Gastroesophageal sphincter (tissue), 4 donors: ENCODE measurements at regions not wholly inside any gene's neighbourhood (a gene's known extent, or its start where the extent isn't known, plus 50 kb on each side); places are given as distances from the start of the nearest gene placed in this dataset.
A peak's percentile ranks its signal among the peaks of the same experiment; 100 is the strongest.

Experiments used
- ATAC-seq: fragments of 150-250 bp; one replicate; pipeline ENCODE4 v1.9.1; 2016; ENCODE audit warnings: mild to moderate bottlenecking, moderate library complexity
- H3K27ac ChIP-seq, 4 donors: fragments of 200-600 bp; sonication (generic) in 3 of 4; 1 replicate in 3 of 4; 2 replicates in 1 of 4; pipeline ENCODE4 v1.5.1; 2016 to 2019
- H3K27me3 ChIP-seq: fragments of 200-600 bp; sonication (generic); one replicate; pipeline ENCODE4 v1.5.1; 2019
- H3K36me3 ChIP-seq, 2 donors: fragments of 200-600 bp; sonication (generic); one replicate each; pipeline ENCODE4 v1.5.1; 2019; ENCODE audit warnings: control low read depth in 1 of 2
- H3K4me1 ChIP-seq, 3 donors: fragments of 200-600 bp; sonication (generic); 1 replicate in 2 of 3; 2 replicates in 1 of 3; pipeline ENCODE4 v1.5.1; 2016 to 2019; ENCODE audit warnings: control low read depth in 2 of 3
- H3K4me3 ChIP-seq, 2 donors: fragments of 200-600 bp; sonication (generic); one replicate each; pipeline ENCODE4 v1.5.1; 2019; ENCODE audit warnings: mild to moderate bottlenecking in 1 of 2, moderate library complexity in 1 of 2
- H3K9me3 ChIP-seq, 3 donors: fragments of 200-600 bp; sonication (generic); one replicate each; pipeline ENCODE4 v1.5.1; 2017 to 2019; ENCODE audit warnings: control low read depth in 2 of 3
- CTCF ChIP-seq, 4 experiments: fragments of 200-600 bp in 2 of 4; fragments of 450-650 bp in 2 of 4; sonication (generic) in 1 of 4; IDR thresholded peaks; one replicate each; pipeline ENCODE4 v1.5.1; 2017 to 2019; ENCODE audit warnings: antibody characterized with exemption in 4 of 4, mild to moderate bottlenecking in 2 of 4, moderate library complexity in 2 of 4
- EP300 ChIP-seq: sonication (generic); formaldehyde crosslinking; IDR thresholded peaks from one replicate; pipeline ENCODE4 v1.6.1; 2017; ENCODE audit warnings: antibody characterized with exemption, mild to moderate bottlenecking
- POLR2A ChIP-seq, 2 donors: fragments of 450-650 bp; IDR thresholded peaks; one replicate each; pipeline ENCODE4 v1.6.1; 2017; ENCODE audit warnings: antibody characterized with exemption in 2 of 2, mild to moderate bottlenecking in 2 of 2, moderate library complexity in 1 of 2
- POLR2AphosphoS5 ChIP-seq: sonication (generic); formaldehyde crosslinking; IDR thresholded peaks from one replicate; pipeline ENCODE4 v1.6.1; 2017; ENCODE audit warnings: antibody characterized with exemption
- WGBS, 2 donors: methylation state at CpG; one replicate each; pipeline ENCODE4 v1.1.5; 2018; ENCODE audit warnings: low coverage in 1 of 2; 5-methylcytosine and 5-hydroxymethylcytosine counted together

GRCh38 chr16:54480429-54480828 lies 193.8 kb upstream of the IRX3 start:
- H3K9me3 ChIP-seq = no peaks in the 10 kb centered on the region
- H3K4me1 ChIP-seq = no peaks in the 10 kb centered on the region
- ATAC-seq = no peak
- TF ChIP-seq EP300 (no peak), POLR2AphosphoS5 (no peak), POLR2A (IDR thresholded peaks at IDR 0.05) (no peak), CTCF (IDR thresholded peaks at IDR 0.05) (no peak)
- no peaks in the 10 kb centered on the region for H3K27me3 ChIP-seq
- H3K27ac ChIP-seq = no peak overlapping the region
- H3K36me3 ChIP-seq = no peaks in the 10 kb centered on the region
- no peak overlapping the region for H3K4me3 ChIP-seq
- WGBS, 2 donors = 61% methylated on average over 5 of the region's 5 CpGs; no CpG with 5 or more reads in 1 of the 2 donors

GRCh38 chr16:54479546-54479945 lies 193.0 kb upstream of the IRX3 start:
- Histone ChIP-seq H3K4me1 (no peaks in the 10 kb centered on the region), H3K4me3 (no peak overlapping the region), H3K27ac (no peak overlapping the region), H3K36me3 (no peaks in the 10 kb centered on the region), H3K27me3 (peaks cover 4% of the 10 kb centered on the region), H3K9me3 (no peaks in the 10 kb centered on the region)
- no peak for ATAC-seq
- 67 to 77% methylated on average over 1 of the region's 1 CpG for WGBS, 2 donors
- TF ChIP-seq EP300 = no peak
- no peak for TF ChIP-seq CTCF (IDR thresholded peaks at IDR 0.05)
- no peak for TF ChIP-seq POLR2AphosphoS5
- no peak for TF ChIP-seq POLR2A (IDR thresholded peaks at IDR 0.05)

- no peak for ATAC-seq
- no peaks in the 10 kb centered on the region for H3K36me3 ChIP-seq
- no peaks in the 10 kb centered on the region for H3K9me3 ChIP-seq
- WGBS, 2 donors = 57 to 61% methylated on average over 2 to 6 of the region's 6 CpGs
- no peak overlapping the region for H3K27ac ChIP-seq
- H3K4me1 ChIP-seq = no peaks in the 10 kb centered on the region
- peaks cover 20% of the 10 kb centered on the region for H3K27me3 ChIP-seq
- H3K4me3 ChIP-seq = no peak overlapping the region
- TF ChIP-seq CTCF (IDR thresholded peaks at IDR 0.05) = no peak
- no peak for TF ChIP-seq POLR2AphosphoS5
- no peak for TF ChIP-seq EP300
- no peak for TF ChIP-seq POLR2A (IDR thresholded peaks at IDR 0.05)
Observed at GRCh38 chr16:54477714-54478113, 191.1 kb upstream of the IRX3 start.

DNA sequence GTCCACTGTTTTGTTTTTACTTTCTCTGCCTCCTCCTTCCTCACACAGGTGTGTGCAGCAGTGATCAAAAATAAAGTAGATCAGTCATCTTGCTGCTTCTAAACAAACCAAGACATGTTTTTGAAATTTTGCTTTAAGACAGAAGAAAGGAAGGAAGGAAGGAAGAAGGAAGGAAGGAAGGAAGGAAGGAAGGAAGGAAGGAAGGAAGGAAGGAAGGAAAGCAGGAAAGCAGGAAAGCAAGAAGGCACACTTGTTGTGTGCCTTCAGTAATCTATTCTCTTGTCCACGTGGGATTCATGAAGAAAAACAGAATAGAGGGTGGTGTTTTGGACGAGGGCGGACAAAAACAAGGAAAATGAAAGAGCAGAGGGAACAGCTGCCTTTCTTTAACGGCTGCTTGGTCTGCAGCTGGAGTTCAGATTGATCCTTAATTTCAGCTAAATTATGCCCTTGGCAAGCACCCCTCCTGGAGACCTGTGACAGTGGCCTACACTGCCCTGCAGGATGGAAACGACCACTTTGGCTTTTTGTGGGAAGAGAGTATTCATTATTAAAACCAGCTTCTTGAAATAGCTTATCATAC lies 188.5 kb upstream of the IRX3 start:
- Histone ChIP-seq H3K4me3 (no peak overlapping the region), H3K27me3 (peaks cover 22% of the 10 kb centered on the region), H3K4me1 (no peaks in the 10 kb centered on the region), H3K9me3 (no peaks in the 10 kb centered on the region), H3K36me3 (no peaks in the 10 kb centered on the region), H3K27ac (no peak overlapping the region)
- ATAC-seq = no peak
- TF ChIP-seq EP300 = no peak
- no peak for TF ChIP-seq POLR2A (IDR thresholded peaks at IDR 0.05)
- no peak for TF ChIP-seq CTCF (IDR thresholded peaks at IDR 0.05)
- TF ChIP-seq POLR2AphosphoS5 = no peak
- WGBS, 2 donors = 28 to 38% methylated on average over 3 to 5 of the region's 5 CpGs

GRCh38 chr16:54473226-54473993 lies 186.8 kb upstream of the IRX3 start:
- WGBS, 2 donors = 65 to 68% methylated on average over 7 of the region's 8 CpGs
- peak; percentile 67 for ATAC-seq
- no peak overlapping the region for H3K27ac ChIP-seq

More at GRCh38 chr16:54473226-54473993, 186.8 kb upstream of the IRX3 start:
- H3K36me3 ChIP-seq = no peaks in the 10 kb centered on the region
- H3K9me3 ChIP-seq = no peaks in the 10 kb centered on the region
- peaks cover 22% of the 10 kb centered on the region for H3K27me3 ChIP-seq
- TF ChIP-seq EP300 (no peak), POLR2A (IDR thresholded peaks at IDR 0.05) (no peak), POLR2AphosphoS5 (peak; percentile 19), CTCF (IDR thresholded peaks at IDR 0.05) (no peak)
- H3K4me3 ChIP-seq = no peak overlapping the region
- no peaks in the 10 kb centered on the region for H3K4me1 ChIP-seq
